HCT116 (cell line): ENCODE measurements at regions not wholly inside any gene's neighbourhood (a gene's known extent, or its start where the extent isn't known, plus 50 kb on each side); places are given as distances from the start of the nearest gene placed in this dataset.

Experiments used
- ATAC-seq: fragments of 200-7000 bp; cut with Tn5 transposase; 2 replicates; pipeline ENCODE4 v1.9.1; 2020; ENCODE audit warnings: mild to moderate bottlenecking, moderate library complexity
- BruUV-seq: library from RNA; stranded (reverse); fragments of 400-500 nt; replicated peaks from 2 replicates; lab custom pipeline; 2021; lab: Mats Ljungman, UMichigan
- CTCF ChIA-PET: fragments of 300-600 bp; sonication (Branson Sonifier 250); formaldehyde crosslinking; loops from one replicate; lab custom pipeline; 2021; ENCODE audit warnings: antibody characterized with exemption; lab: Charles Lee
- POLR2A ChIA-PET: fragments of 300-600, 350-600 bp; sonication (Branson Sonifier 250); formaldehyde crosslinking; loops from one replicate; lab custom pipeline; 2021; ENCODE audit warnings: antibody characterized with exemption; lab: Charles Lee
- RAD21 ChIA-PET, 2 experiments: fragments of 300-600 bp; sonication (Branson Sonifier 250); formaldehyde crosslinking; loops; one replicate each; lab custom pipeline; 2023; ENCODE audit warnings: low total read pairs in 2 of 2; ENCODE audit not compliant: uncharacterized antibody in 2 of 2, unreplicated experiment in 2 of 2, low non-redundant PET in 1 of 2; lab: Charles Lee
- DNase-seq: peaks from one replicate; pipeline ENCODE4 v3.0.0-alpha.2; 2010; ENCODE audit warnings: low read depth, low spot score
- H2AFZ ChIP-seq: fragments of 200-600 bp; shearing (Covaris generic), sonication (generic); 2 replicates; pipeline ENCODE4 v1.6.1; 2017; ENCODE audit warnings: low read depth, mixed run types, mixed read lengths, antibody characterized with exemption, low read length; ENCODE audit not compliant: poor library complexity, severe bottlenecking
- H3K27ac ChIP-seq: 2 replicates; pipeline ENCODE4 v1.5.1; 2012; ENCODE audit warnings: low read depth, low read length
- H3K27me3 ChIP-seq: fragments of 200-600 bp; sonication (generic); 2 replicates; pipeline ENCODE4 v1.6.1; 2016; ENCODE audit warnings: mixed run types, low read length, mixed read lengths; ENCODE audit not compliant: insufficient read depth
- H3K36me3 ChIP-seq, 2 experiments: fragments of 200-500 bp in 1 of 2; fragments of 200-600 bp in 1 of 2; sonication (Bioruptor generic) in 1 of 2; sonication (generic) in 1 of 2; 2 replicates each; pipeline versions ENCODE4 v1.5.1 to v1.6.1; 2014 to 2016; ENCODE audit warnings: low read length in 2 of 2, inconsistent platforms in 1 of 2, mixed read lengths in 1 of 2, mixed run types in 1 of 2; ENCODE audit not compliant: insufficient read depth in 2 of 2, control insufficient read depth in 1 of 2
- H3K4me1 ChIP-seq, 2 experiments: fragments of 200-600 bp in 1 of 2; sonication (generic) in 1 of 2; 2 replicates each; pipeline versions ENCODE4 v1.5.1 to v1.6.1; 2012 to 2017; ENCODE audit warnings: low read length in 2 of 2, inconsistent platforms in 1 of 2, mild to moderate bottlenecking in 1 of 2, mixed read lengths in 1 of 2, mixed run types in 1 of 2, moderate library complexity in 1 of 2; ENCODE audit not compliant: insufficient read depth in 2 of 2, control insufficient read depth in 1 of 2
- H3K4me2 ChIP-seq: fragments of 200-600 bp; sonication (generic); 2 replicates; pipeline ENCODE4 v1.6.1; 2017; ENCODE audit warnings: mixed run types, low read length, mixed read lengths
- H3K4me3 ChIP-seq, 2 experiments: fragments of 200-600 bp in 1 of 2; sonication (generic) in 1 of 2; replicated peaks in 1 of 2; 2 replicates each; pipeline ENCODE4 v1.5.1; 2011 to 2016; ENCODE audit warnings: low read length in 2 of 2, control low read depth in 1 of 2, low read depth in 1 of 2, mild to moderate bottlenecking in 1 of 2, mixed read lengths in 1 of 2, mixed run types in 1 of 2
- H3K79me2 ChIP-seq: fragments of 200-600 bp; sonication (generic); 2 replicates; pipeline ENCODE4 v1.6.1; 2017; ENCODE audit warnings: mild to moderate bottlenecking, mixed run types, low read length, moderate library complexity, mixed read lengths; ENCODE audit not compliant: insufficient read depth
- H3K9ac ChIP-seq: fragments of 200-600 bp; sonication (generic); 2 replicates; pipeline ENCODE4 v1.6.1; 2016; ENCODE audit warnings: low read length, mixed read lengths
- H3K9me2 ChIP-seq: fragments of 200-600 bp; sonication (generic), shearing (Covaris generic); 2 replicates; pipeline ENCODE4 v1.6.1; 2017; ENCODE audit warnings: mixed run types, mild to moderate bottlenecking, moderate library complexity; ENCODE audit not compliant: insufficient read depth
- H3K9me3 ChIP-seq, 2 experiments: fragments of 200-500 bp in 1 of 2; fragments of 200-600 bp in 1 of 2; sonication (Bioruptor generic) in 1 of 2; sonication (generic) in 1 of 2; 2 replicates each; pipeline ENCODE4 v1.6.1; 2014 to 2017; ENCODE audit warnings: low read length in 2 of 2, mixed read lengths in 2 of 2, inconsistent platforms in 1 of 2, low read depth in 1 of 2, mild to moderate bottlenecking in 1 of 2, mixed run types in 1 of 2, moderate library complexity in 1 of 2; ENCODE audit not compliant: control insufficient read depth in 1 of 2, insufficient read depth in 1 of 2
- H4K20me1 ChIP-seq: fragments of 200-600 bp; sonication (generic), shearing (Covaris generic); 2 replicates; pipeline ENCODE4 v1.6.1; 2017; ENCODE audit warnings: mixed run types, mild to moderate bottlenecking, moderate library complexity; ENCODE audit not compliant: insufficient read depth
- CEBPB ChIP-seq: IDR thresholded peaks from 2 replicates; pipeline ENCODE4 v1.6.1; 2012; ENCODE audit warnings: low read depth
- FOSL1 ChIP-seq: IDR thresholded peaks from 2 replicates; pipeline ENCODE4 v1.6.1; 2012; ENCODE audit warnings: low read depth
- SP1 ChIP-seq: IDR thresholded peaks from 2 replicates; pipeline ENCODE4 v1.6.1; 2012; ENCODE audit warnings: low read depth
- SRF ChIP-seq: IDR thresholded peaks from 2 replicates; pipeline ENCODE4 v1.6.1; 2012; ENCODE audit warnings: low read depth
- ZFX ChIP-seq: fragments of 450-650 bp; IDR thresholded peaks from 2 replicates; pipeline ENCODE4 v1.6.1; 2017
- ZNF274 ChIP-seq: fragments of 200-500 bp; sonication (Bioruptor generic); IDR thresholded peaks from 2 replicates; pipeline ENCODE4 v1.6.1; 2014; ENCODE audit warnings: mild to moderate bottlenecking, low read depth, low read length, inconsistent platforms
- intact Hi-C: fragments of 100-400 bp; cut with micrococcal nuclease; formaldehyde crosslinking; loops from 2 replicates; pipeline ENCODE4 v1.10.0; 2022
- TF ChIP-seq, protein P1 (sequence below): IDR thresholded peaks from 2 replicates; pipeline ENCODE4 v1.6.1; 2011; ENCODE audit warnings: mild to moderate bottlenecking, low read length, moderate library complexity; ENCODE audit not compliant: insufficient replicate concordance; ENCODE audit errors: extremely low read depth
- TF ChIP-seq, protein P2 (sequence below), 3 experiments: fragments of 200-600 bp in 1 of 3; sonication (generic) in 1 of 3; IDR thresholded peaks in 2 of 3; conservative IDR thresholded peaks in 1 of 3; 2 replicates each; pipeline ENCODE4 v1.5.1; 2012 to 2017; ENCODE audit warnings: low read depth in 2 of 3, low read length in 2 of 3, antibody characterized with exemption in 1 of 3, borderline replicate concordance in 1 of 3, control low read depth in 1 of 3, mild to moderate bottlenecking in 1 of 3, mixed read lengths in 1 of 3, mixed run types in 1 of 3, moderate library complexity in 1 of 3; ENCODE audit not compliant: insufficient read depth in 1 of 3

GRCh38 chr5:40401284-40402006, 278.3 kb upstream of the PTGER4 start (continued):
- TF ChIP-seq SP1 = no peak
- TF ChIP-seq FOSL1 = no peak

DNA sequence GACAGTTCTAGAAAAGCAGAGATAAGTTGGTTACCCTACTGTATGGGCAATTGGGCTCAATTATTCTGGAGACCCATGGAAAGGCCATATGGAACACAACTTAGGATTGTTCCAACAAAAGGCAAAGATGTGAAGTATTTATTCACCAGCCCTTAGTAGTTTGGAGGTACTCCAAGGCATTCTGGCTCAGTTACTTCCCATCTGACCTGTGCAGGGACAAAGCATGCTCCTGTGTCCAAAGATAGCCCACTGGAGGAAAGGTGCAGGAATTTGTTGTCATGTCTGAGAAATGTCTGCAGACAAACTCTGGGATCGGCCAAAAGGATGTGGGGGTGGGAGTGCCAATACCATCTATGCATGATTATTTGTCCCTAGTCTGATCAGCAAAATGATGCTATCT, 279.5 kb upstream of the PTGER4 start:
- Histone ChIP-seq H3K4me2 (no peak overlapping the region), H3K79me2 (no peaks in the 10 kb centered on the region), H3K4me3 (no peak overlapping the region), H3K4me1 (peaks cover 0 to 6% of the 10 kb centered on the region in 2 experiments; a peak in 1 of 4 replicates), H3K9ac (no peak overlapping the region), H3K9me3 (no peaks in the 10 kb centered on the region), H3K36me3 (no peaks in the 10 kb centered on the region), H3K9me2 (no peaks in the 10 kb centered on the region), H4K20me1 (no peaks in the 10 kb centered on the region), H3K27ac (no peak overlapping the region), H3K27me3 (no peaks in the 10 kb centered on the region), H2AFZ (no peak overlapping the region)
- POLR2A ChIA-PET = no interaction called here
- ATAC-seq (no peak), DNase-seq (no peak)
- TF ChIP-seq ZNF274 (no peak), ZFX (no peak), FOSL1 (no peak), SRF (no peak), CEBPB (no peak)
- TF ChIP-seq, protein P1, sequence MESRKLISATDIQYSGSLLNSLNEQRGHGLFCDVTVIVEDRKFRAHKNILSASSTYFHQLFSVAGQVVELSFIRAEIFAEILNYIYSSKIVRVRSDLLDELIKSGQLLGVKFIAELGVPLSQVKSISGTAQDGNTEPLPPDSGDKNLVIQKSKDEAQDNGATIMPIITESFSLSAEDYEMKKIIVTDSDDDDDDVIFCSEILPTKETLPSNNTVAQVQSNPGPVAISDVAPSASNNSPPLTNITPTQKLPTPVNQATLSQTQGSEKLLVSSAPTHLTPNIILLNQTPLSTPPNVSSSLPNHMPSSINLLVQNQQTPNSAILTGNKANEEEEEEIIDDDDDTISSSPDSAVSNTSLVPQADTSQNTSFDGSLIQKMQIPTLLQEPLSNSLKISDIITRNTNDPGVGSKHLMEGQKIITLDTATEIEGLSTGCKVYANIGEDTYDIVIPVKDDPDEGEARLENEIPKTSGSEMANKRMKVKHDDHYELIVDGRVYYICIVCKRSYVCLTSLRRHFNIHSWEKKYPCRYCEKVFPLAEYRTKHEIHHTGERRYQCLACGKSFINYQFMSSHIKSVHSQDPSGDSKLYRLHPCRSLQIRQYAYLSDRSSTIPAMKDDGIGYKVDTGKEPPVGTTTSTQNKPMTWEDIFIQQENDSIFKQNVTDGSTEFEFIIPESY = no peak
- TF ChIP-seq, protein P2, sequence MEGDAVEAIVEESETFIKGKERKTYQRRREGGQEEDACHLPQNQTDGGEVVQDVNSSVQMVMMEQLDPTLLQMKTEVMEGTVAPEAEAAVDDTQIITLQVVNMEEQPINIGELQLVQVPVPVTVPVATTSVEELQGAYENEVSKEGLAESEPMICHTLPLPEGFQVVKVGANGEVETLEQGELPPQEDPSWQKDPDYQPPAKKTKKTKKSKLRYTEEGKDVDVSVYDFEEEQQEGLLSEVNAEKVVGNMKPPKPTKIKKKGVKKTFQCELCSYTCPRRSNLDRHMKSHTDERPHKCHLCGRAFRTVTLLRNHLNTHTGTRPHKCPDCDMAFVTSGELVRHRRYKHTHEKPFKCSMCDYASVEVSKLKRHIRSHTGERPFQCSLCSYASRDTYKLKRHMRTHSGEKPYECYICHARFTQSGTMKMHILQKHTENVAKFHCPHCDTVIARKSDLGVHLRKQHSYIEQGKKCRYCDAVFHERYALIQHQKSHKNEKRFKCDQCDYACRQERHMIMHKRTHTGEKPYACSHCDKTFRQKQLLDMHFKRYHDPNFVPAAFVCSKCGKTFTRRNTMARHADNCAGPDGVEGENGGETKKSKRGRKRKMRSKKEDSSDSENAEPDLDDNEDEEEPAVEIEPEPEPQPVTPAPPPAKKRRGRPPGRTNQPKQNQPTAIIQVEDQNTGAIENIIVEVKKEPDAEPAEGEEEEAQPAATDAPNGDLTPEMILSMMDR (IDR thresholded peaks at IDR 0.05 in 2 of 3, conservative IDR thresholded peaks at IDR 0.05 in 1 of 3; ENCODE audit: borderline replicate concordance in 1 of 3, insufficient read depth in 1 of 3, low read depth in 2 of 3, low read length in 2 of 3) = no peak
- no TSS peak for BruUV-seq
- CTCF ChIA-PET = no interaction called here
- RAD21 ChIA-PET = no interaction called here
- intact Hi-C loops = no loop called here
